ENCODE measurements at regions not wholly inside any gene's neighbourhood (a gene's known extent, or its start where the extent isn't known, plus 50 kb on each side); places are given as distances from the start of the nearest gene placed in this dataset.

GRCh38 chr1:59138402-59138801 lies 158.5 kb upstream of the FGGY start:
- H3K4me1 ChIP-seq, result peaks cover 4% of the 10 kb centered on the region
- intact Hi-C loops (cut with DNase I), result no loop called here
- no peak for TF ChIP-seq POLR2A (IDR thresholded peaks at IDR 0.05)
- no peak for TF ChIP-seq CTCF (IDR thresholded peaks at IDR 0.05)
- no peak overlapping the region for H3K27ac ChIP-seq
- H3K9me3 ChIP-seq, result no peaks in the 10 kb centered on the region
- no peaks in the 10 kb centered on the region for H3K27me3 ChIP-seq
- ATAC-seq, result no peak
- H3K36me3 ChIP-seq (replicated peaks in 1 of 2; ENCODE audit: insufficient read depth in 1 of 2, low read depth in 2 of 2), result no peaks in the 10 kb centered on the region
- no peak overlapping the region for H3K4me3 ChIP-seq
- no peak for DNase-seq
- WGBS, 2 donors, result 71 to 81% methylated on average over 5 of the region's 5 CpGs

- Histone ChIP-seq H3K4me1 (peaks cover 4% of the 10 kb centered on the region), H3K36me3 (replicated peaks in 1 of 2; ENCODE audit: insufficient read depth in 1 of 2, low read depth in 2 of 2) (no peaks in the 10 kb centered on the region), H3K27ac (no peak overlapping the region), H3K27me3 (no peaks in the 10 kb centered on the region), H3K4me3 (no peak overlapping the region), H3K9me3 (no peaks in the 10 kb centered on the region)
- WGBS, 2 donors, result 83 to 89% methylated on average over 2 of the region's 2 CpGs
- intact Hi-C loops (cut with DNase I), result no loop called here
- DNase-seq (no peak), ATAC-seq (no peak)
- TF ChIP-seq POLR2A (IDR thresholded peaks at IDR 0.05) (no peak), CTCF (IDR thresholded peaks at IDR 0.05) (no peak)
Observed at GRCh38 chr1:59139396-59139795, 157.5 kb upstream of the FGGY start.

GRCh38 chr1:59141267-59141863 lies 155.5 kb upstream of the FGGY start:
- H3K9me3 ChIP-seq, result no peaks in the 10 kb centered on the region
- intact Hi-C loops (cut with DNase I), result no loop called here
- no peaks in the 10 kb centered on the region for H3K36me3 ChIP-seq (replicated peaks in 1 of 2; ENCODE audit: insufficient read depth in 1 of 2, low read depth in 2 of 2)
- DNase-seq (no peak), ATAC-seq (no peak)
- WGBS, 2 donors, result 66 to 82% methylated on average over 4 of the region's 4 CpGs
- TF ChIP-seq CTCF (IDR thresholded peaks at IDR 0.05), result no peak
- TF ChIP-seq POLR2A (IDR thresholded peaks at IDR 0.05), result no peak
- H3K27ac ChIP-seq, result no peak overlapping the region
- no peaks in the 10 kb centered on the region for H3K27me3 ChIP-seq
- H3K4me3 ChIP-seq, result no peak overlapping the region
- peaks cover 7% of the 10 kb centered on the region for H3K4me1 ChIP-seq

- peak overlapping the region in 2 of 4 donors; percentile 6 to 42 for H3K27ac ChIP-seq
- H3K4me3 ChIP-seq, result no peak overlapping the region
- H3K4me1 ChIP-seq, result peaks cover 17% of the 10 kb centered on the region
- DNase-seq (no peak), ATAC-seq (no peak)
- no peaks in the 10 kb centered on the region for H3K36me3 ChIP-seq (replicated peaks in 1 of 2; ENCODE audit: insufficient read depth in 1 of 2, low read depth in 2 of 2)
- H3K27me3 ChIP-seq, result no peaks in the 10 kb centered on the region
- H3K9me3 ChIP-seq, result no peaks in the 10 kb centered on the region
- 79 to 86% methylated on average over 9 of the region's 9 CpGs for WGBS, 2 donors
- TF ChIP-seq CTCF (IDR thresholded peaks at IDR 0.05) (no peak), POLR2A (IDR thresholded peaks at IDR 0.05) (no peak)
- intact Hi-C loops (cut with DNase I), result no loop called here
Observed at GRCh38 chr1:59142311-59143132, 154.4 kb upstream of the FGGY start.
